ENCODE measurements at regions not wholly inside any gene's neighbourhood (a gene's known extent, or its start where the extent isn't known, plus 50 kb on each side); places are given as distances from the start of the nearest gene placed in this dataset.

DNA sequence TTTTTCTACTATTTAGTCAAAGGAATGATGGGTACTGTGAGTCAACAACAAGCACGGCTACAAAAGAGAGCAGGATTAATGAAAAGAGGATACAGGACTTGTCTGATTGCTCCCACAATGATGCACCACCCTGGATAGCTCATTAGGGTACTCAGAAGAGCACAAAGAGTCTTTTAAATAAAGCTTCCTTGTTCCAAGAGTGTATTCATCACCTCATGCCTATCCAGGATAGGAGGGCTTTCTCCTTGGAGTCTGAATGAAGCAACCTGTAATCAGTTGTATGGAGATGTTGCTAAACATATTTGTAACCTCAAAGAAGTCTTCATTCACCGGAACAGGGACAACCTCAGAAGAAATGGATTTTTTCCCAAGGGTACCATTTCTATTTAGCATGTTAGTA is 219.5 kb upstream of the TMEM161B start:
- no peak for DNase-seq (ENCODE audit: low read depth)
- no peak for TF ChIP-seq CTCF (IDR thresholded peaks at IDR 0.05; ENCODE audit: control insufficient read depth, insufficient read depth, low read depth, low read length, missing control alignments)
- no peak overlapping the region for H3K4me3 ChIP-seq (ENCODE audit: control insufficient read depth, low read depth, low read length)

DNA sequence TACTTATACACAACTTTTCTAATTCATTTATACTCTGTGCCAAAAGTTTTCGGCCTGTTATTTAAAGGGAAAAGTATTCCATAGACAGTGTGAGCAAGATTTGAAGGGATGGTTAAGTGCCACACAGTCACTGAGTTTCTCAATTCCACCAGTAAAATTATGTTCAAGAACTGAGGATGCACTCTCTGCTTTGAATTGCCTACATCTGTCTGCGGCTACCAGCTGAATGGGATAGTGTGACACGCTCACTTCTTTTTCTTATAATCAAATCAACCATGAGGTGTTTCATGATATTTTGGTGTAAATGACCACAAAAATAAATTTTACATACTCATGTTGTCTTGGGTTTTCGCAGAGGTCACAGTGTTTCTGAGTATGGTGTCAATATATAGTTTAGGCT is 218.4 kb upstream of the TMEM161B start:
- TF ChIP-seq CTCF (IDR thresholded peaks at IDR 0.05; ENCODE audit: control insufficient read depth, insufficient read depth, low read depth, low read length, missing control alignments), result no peak
- no peak for DNase-seq (ENCODE audit: low read depth)
- no peak overlapping the region for H3K4me3 ChIP-seq (ENCODE audit: control insufficient read depth, low read depth, low read length)

DNA sequence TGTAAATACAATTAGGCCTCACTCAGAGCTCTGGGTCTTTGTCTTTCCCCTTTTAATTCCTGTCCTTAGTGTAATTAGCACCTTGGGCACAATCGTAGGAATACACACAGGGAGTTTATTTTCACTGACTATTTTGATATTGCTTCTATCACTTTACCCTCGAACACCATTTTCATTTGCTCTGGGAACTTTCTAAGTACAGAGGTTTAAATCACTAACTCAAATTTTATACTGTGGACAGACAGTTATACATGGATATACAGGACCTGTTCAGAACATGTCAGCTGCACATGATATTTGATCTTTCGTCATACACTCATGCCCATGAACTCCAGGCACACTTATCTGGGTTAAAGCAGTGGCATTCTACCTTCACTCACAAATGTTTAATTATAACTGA is 217.8 kb upstream of the TMEM161B start:
- TF ChIP-seq CTCF (IDR thresholded peaks at IDR 0.05; ENCODE audit: control insufficient read depth, insufficient read depth, low read depth, low read length, missing control alignments), result no peak
- H3K4me3 ChIP-seq (ENCODE audit: control insufficient read depth, low read depth, low read length), result no peak overlapping the region
- no peak for DNase-seq (ENCODE audit: low read depth)

DNA sequence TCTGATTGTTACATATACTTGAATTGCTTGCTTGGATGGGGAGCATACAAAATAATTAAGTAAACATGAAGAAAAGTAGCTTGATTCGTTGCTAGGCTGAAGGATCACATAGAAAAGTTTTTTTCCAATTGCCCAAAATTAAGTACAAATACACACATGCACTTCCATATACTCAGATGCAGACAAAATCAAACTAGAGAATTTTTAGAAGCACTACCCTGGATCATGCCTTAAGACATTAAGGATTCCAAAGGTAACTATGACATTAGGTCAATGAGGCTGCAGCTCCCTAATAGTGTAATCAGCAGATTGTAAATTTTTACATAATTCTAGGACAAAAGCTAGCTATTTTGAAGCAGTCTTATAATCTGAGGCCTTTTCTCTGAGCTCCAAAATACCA is 216.9 kb upstream of the TMEM161B start:
- DNase-seq (ENCODE audit: low read depth), result no peak
- TF ChIP-seq CTCF (IDR thresholded peaks at IDR 0.05; ENCODE audit: control insufficient read depth, insufficient read depth, low read depth, low read length, missing control alignments), result no peak
- no peak overlapping the region for H3K4me3 ChIP-seq (ENCODE audit: control insufficient read depth, low read depth, low read length)

DNA sequence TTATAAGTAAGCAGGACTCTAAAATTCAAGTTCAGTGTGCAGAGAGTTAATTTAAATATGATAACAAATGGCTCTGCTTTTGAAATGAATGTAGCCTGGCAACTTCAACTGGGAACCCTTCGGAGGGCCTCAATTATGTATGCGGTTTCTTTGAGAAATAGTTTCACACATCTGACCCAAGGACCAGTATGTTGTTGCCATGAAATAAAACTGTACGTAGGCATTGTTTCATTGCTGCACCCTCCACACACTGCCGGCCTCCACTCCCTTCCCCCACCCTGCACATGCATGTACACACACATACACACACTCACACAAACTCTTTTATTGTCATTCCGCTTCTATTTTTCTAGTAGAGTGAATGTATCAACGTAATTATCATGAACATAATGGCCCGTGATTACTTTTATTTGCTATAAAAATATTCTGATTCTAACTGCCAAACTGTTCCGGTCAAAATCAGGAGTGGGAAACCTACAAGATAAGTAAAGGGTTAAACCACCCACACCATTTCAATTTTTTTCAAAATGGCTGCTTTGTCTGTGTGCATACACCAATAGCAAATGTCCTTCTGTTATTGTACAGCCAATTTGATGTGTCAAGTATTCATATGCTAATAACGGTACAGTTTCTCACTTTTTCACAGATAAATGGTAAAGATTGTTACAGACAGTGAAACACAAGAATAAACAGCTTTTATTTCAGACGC is 215.5 kb upstream of the TMEM161B start:
- no peak for TF ChIP-seq CTCF (IDR thresholded peaks at IDR 0.05; ENCODE audit: control insufficient read depth, insufficient read depth, low read depth, low read length, missing control alignments)
- no peak for DNase-seq (ENCODE audit: low read depth)
- H3K4me3 ChIP-seq (ENCODE audit: control insufficient read depth, low read depth, low read length), result no peak overlapping the region

GRCh38 chr5:88480801-88481499 is 212.3 kb upstream of the TMEM161B start:
- DNase-seq (ENCODE audit: low read depth), result no peak
- no peak for TF ChIP-seq CTCF (IDR thresholded peaks at IDR 0.05; ENCODE audit: control insufficient read depth, insufficient read depth, low read depth, low read length, missing control alignments)
- no peak overlapping the region for H3K4me3 ChIP-seq (ENCODE audit: control insufficient read depth, low read depth, low read length)

All from AG09309 (cell line).